Activated CD4-positive, alpha-beta memory T cell treated with anti-CD3 and anti-CD28 coated beads for 36 hours (primary cell): ENCODE measurements at regions not wholly inside any gene's neighbourhood (a gene's known extent, or its start where the extent isn't known, plus 50 kb on each side); places are given as distances from the start of the nearest gene placed in this dataset.

Experiments used
- CTCF ChIA-PET: fragments of 350-600 bp; sonication (Branson Sonifier 250); formaldehyde crosslinking; loops from one replicate; lab custom pipeline; 2021; ENCODE audit warnings: antibody characterized with exemption, inconsistent platforms; lab: Charles Lee
- POLR2A ChIA-PET: fragments of 350-600 bp; sonication (Branson Sonifier 250); formaldehyde crosslinking; loops from one replicate; lab custom pipeline; 2021; ENCODE audit warnings: antibody characterized with exemption; lab: Charles Lee
- DNase-seq: peaks from one replicate; pipeline ENCODE4 v3.0.0-alpha.2; 2020
- H3K27ac Mint-ChIP-seq: one replicate; pipeline ENCODE4 v1.8.0; 2021; ENCODE audit warnings: mixed read lengths
- H3K27me3 Mint-ChIP-seq: one replicate; pipeline ENCODE4 v1.8.0; 2021; ENCODE audit warnings: mixed read lengths
- H3K36me3 Mint-ChIP-seq: one replicate; pipeline ENCODE4 v1.8.0; 2021; ENCODE audit warnings: mixed read lengths
- H3K4me1 Mint-ChIP-seq: one replicate; pipeline ENCODE4 v1.8.0; 2021; ENCODE audit warnings: low read depth, mixed read lengths
- H3K4me3 Mint-ChIP-seq: one replicate; pipeline ENCODE4 v1.8.0; 2021; ENCODE audit warnings: mild to moderate bottlenecking, mixed read lengths
- H3K9me3 Mint-ChIP-seq: one replicate; pipeline ENCODE4 v1.8.0; 2021; ENCODE audit warnings: mixed read lengths
- intact Hi-C: fragments of 100-400 bp; cut with micrococcal nuclease; formaldehyde crosslinking; loops from one replicate; pipeline ENCODE4 v1.15.1; 2023

DNA sequence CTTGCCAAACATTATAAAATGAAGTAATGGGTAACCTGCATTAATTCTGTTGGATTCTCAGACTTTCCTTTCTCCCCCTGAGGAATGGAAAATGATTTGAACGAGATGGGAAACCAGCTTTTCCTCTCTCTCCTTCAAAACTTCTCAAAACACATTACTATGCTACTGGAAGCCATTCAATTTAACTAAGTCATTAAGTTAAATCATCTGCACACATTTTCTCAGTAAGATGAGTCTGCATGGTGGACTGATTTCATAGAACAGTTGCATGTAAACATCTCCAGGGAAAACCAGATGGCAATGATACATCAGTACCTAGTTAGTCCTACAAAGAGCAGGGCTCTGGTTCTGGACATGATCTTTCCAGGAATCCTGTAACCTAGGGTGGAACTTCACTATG is 59.9 kb downstream of the BMP4 start:
- DNase-seq: no peak
- POLR2A ChIA-PET: no interaction called here
- Mint-ChIP-seq H3K36me3 (no peaks in the 10 kb centered on the region), H3K27ac (no peak overlapping the region), H3K4me3 (no peak overlapping the region), H3K27me3 (peaks cover 7% of the 10 kb centered on the region), H3K4me1 (peaks cover 3% of the 10 kb centered on the region), H3K9me3 (no peaks in the 10 kb centered on the region)
- intact Hi-C loops: no loop called here
- CTCF ChIA-PET: no interaction called here

DNA sequence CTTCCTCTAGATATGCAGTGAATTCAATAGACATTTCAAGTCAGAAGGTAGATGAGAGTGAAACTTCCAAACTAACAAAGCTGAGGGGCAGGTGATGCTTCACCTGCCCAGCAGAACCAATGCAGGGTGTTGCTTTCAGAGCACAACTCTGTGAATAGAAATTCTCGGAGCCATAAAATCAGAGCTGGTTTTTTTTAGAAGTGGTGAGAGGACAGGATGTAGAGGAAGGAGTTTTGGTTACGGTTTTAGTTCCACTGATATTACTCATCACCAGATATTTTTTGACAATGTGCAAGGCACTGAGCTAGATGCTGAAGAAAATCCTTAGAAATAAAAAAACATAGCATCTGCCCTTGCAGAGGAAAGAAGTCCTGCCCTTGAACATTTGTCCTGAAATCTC is 62.2 kb downstream of the BMP4 start:
- H3K27ac Mint-ChIP-seq: no peak overlapping the region
- no peak overlapping the region for H3K4me3 Mint-ChIP-seq
- ChIA-PET CTCF (no interaction called here), POLR2A (no interaction called here)
- intact Hi-C loops: no loop called here
- no peak for DNase-seq
- peaks cover 3% of the 10 kb centered on the region for H3K4me1 Mint-ChIP-seq
- no peaks in the 10 kb centered on the region for H3K36me3 Mint-ChIP-seq
- no peaks in the 10 kb centered on the region for H3K9me3 Mint-ChIP-seq
- peaks cover 8% of the 10 kb centered on the region for H3K27me3 Mint-ChIP-seq

DNA sequence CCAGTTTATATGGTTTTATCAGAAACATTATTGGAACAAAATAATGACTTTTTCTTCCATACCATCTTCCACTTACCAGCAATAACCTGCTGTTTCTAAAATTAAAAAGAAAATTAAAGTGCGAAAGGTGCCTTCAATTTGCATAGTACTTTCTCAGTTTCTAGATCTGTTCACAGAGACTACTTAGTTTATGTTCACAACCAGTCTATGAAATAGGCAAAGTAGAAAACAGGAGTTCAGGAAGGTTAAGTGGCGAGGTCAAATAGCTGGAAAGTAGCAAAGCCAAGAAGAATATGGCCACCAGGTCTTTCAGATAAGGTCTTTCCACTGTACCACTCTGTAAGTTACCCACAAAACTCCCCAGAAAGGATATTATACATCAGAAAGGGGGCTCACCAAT is 63.3 kb downstream of the BMP4 start:
- H3K27me3 Mint-ChIP-seq: peaks cover 8% of the 10 kb centered on the region
- H3K27ac Mint-ChIP-seq: no peak overlapping the region
- intact Hi-C loops: no loop called here
- ChIA-PET POLR2A (no interaction called here), CTCF (no interaction called here)
- no peaks in the 10 kb centered on the region for H3K9me3 Mint-ChIP-seq
- H3K4me3 Mint-ChIP-seq: no peak overlapping the region
- peaks cover 3% of the 10 kb centered on the region for H3K4me1 Mint-ChIP-seq
- no peaks in the 10 kb centered on the region for H3K36me3 Mint-ChIP-seq
- DNase-seq: no peak

DNA sequence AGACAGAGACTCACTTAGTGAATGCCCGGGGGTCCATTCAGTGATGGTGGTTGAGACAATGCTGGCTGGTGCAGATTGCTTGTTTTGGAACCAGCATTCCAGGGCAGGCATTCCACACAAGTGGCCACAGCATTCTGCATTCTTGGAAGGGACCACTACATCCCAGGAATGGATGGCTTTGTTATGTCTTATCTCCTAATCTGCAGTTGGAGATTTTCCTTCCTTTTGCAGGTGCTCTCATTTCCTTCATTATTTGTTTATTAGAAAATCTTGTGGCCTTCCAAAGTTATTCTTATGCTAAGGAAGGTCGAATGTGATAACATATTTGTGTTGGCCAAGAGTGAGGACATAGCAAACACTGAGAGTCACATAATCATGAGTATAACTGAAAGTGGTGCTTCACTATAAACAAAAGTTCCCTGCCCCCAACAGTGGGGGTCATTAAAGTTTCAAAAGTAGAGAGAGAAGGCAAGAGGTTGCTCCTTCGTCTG is 66.0 kb downstream of the BMP4 start:
- POLR2A ChIA-PET: no interaction called here

DNA sequence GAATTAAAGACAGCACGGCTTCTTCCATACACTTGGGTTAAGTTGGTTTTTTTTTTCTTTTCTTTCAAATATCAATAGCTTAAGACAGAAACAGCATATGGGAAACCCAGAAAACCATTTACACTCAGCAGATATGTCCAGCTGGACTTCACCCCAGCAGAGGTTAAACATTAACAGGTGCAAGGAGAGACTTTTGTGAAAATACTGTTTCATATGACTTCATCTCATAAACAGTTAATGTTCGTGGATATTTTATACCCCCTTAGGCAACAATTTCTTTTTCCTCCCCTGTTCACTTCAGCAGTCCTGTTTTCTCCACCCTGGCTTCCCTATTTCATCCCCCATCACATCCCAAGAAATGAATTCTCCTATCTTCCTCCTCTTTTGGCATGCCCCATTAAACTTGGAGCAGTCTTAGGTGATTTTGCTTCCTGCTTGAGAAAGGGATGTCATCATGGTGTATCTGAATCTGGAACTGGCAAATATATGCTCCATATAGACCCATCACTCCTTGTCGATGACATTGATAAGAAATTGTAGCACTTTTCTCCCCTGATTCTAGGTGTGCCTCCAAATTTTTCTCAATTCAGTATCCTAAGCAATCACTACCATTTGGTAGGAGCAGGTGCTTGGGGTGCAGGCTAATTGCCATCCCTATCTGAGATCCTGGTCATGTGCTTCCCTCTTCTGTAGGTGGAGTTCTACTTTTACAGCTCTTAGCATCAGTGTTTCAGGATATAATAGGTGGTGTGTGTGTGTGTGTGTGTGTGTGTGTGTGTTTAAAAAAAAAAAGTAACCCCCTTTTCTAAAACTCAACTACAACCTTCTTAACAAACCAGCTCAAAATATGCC is 67.9 kb downstream of the BMP4 start:
- ChIA-PET CTCF (no interaction called here), POLR2A (no interaction called here)
- DNase-seq: no peak
- Mint-ChIP-seq H3K4me1 (no peaks in the 10 kb centered on the region), H3K27me3 (peaks cover 1% of the 10 kb centered on the region), H3K27ac (no peak overlapping the region), H3K36me3 (no peaks in the 10 kb centered on the region), H3K9me3 (no peaks in the 10 kb centered on the region), H3K4me3 (no peak overlapping the region)
- intact Hi-C loops: no loop called here

More for the DNA sequence above, 66.0 kb downstream of the BMP4 start:
- no peak for DNase-seq
- Mint-ChIP-seq H3K27me3 (peaks cover 4% of the 10 kb centered on the region), H3K4me1 (peaks cover 3% of the 10 kb centered on the region), H3K4me3 (no peak overlapping the region), H3K36me3 (no peaks in the 10 kb centered on the region), H3K9me3 (no peaks in the 10 kb centered on the region), H3K27ac (no peak overlapping the region)
- CTCF ChIA-PET: no interaction called here
- intact Hi-C loops: no loop called here

DNA sequence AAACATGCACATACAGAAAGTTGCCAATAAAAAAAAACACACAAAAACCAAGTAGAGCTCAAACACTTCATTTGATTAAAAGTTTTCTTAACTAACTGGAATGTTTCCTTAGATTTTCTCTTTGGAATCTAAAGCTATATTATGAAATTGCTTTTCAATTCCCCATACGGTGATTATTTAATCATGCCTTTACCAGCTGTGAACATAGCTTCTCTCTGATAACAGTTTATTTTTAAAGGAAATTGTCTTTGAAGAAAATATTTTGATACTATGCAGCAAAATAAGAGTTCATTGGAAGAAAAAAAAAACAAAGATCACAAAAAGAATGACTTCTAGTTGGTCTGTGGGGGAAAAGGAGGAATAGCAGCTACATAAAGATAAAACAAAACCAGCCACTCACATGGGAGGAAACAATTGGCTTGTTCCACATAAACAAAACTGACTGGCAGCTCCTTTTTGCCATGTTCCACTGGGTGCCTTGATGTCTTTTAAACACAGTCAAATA is 71.4 kb downstream of the BMP4 start:
- ChIA-PET CTCF (interaction anchor here (0.6 kb wide), 1 partner anchor 44 kb away, joined by 3 read pairs; no protein-coding TSS in a partner anchor), POLR2A (no interaction called here)
- no peak for DNase-seq
- Mint-ChIP-seq H3K9me3 (no peaks in the 10 kb centered on the region), H3K27me3 (no peaks in the 10 kb centered on the region), H3K4me1 (no peaks in the 10 kb centered on the region), H3K4me3 (no peak overlapping the region), H3K36me3 (no peaks in the 10 kb centered on the region), H3K27ac (no peak overlapping the region)
- intact Hi-C loops: no loop called here

DNA sequence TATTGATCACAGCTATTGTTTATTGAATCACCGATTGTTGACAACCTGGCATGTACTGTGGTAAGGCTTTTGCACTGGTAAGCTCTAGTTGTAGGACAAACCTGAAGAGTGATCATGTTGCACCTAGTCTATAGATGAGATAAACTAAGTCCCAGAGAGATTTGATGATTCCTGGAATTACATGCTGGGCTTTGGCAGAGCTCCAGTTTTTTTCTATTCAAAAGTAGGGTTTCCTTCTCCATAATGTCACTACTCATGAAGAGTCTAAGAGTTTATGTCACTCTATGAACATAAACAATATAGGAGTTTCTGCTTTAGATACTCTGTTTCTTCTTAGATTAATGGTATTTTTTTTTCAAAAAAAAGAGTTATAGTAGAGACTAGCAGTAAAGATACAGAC is 72.0 kb downstream of the BMP4 start:
- intact Hi-C loops: no loop called here
- Mint-ChIP-seq H3K9me3 (no peaks in the 10 kb centered on the region), H3K36me3 (no peaks in the 10 kb centered on the region), H3K4me3 (no peak overlapping the region), H3K27ac (no peak overlapping the region), H3K27me3 (peaks cover 3% of the 10 kb centered on the region), H3K4me1 (no peaks in the 10 kb centered on the region)
- CTCF ChIA-PET: no interaction called here
- no peak for DNase-seq
- POLR2A ChIA-PET: no interaction called here

DNA sequence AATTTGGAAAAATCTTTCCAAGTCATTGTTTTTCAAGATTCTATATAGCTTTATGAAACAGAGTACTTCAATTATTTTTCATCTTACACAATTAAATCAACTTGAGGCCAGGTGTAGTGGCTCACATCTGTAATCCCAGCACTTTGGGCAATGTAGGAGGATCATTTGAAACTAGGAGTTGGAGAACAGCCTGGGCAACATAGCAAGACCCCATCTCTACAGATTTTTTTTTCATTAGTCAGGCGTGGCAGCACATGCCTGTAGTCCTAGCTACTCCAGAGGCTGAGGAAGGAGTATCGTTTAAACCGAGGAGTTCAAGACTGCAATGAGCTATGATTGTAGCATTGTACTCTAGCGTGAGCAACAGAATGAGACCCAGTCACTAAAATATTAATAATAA is 72.9 kb downstream of the BMP4 start:
- H3K4me1 Mint-ChIP-seq: no peaks in the 10 kb centered on the region
- no peak overlapping the region for H3K4me3 Mint-ChIP-seq
- intact Hi-C loops: no loop called here
- H3K36me3 Mint-ChIP-seq: no peaks in the 10 kb centered on the region
- H3K9me3 Mint-ChIP-seq: no peaks in the 10 kb centered on the region
- DNase-seq: no peak
- no peak overlapping the region for H3K27ac Mint-ChIP-seq
- H3K27me3 Mint-ChIP-seq: peaks cover 3% of the 10 kb centered on the region
- POLR2A ChIA-PET: no interaction called here
- CTCF ChIA-PET: no interaction called here

DNA sequence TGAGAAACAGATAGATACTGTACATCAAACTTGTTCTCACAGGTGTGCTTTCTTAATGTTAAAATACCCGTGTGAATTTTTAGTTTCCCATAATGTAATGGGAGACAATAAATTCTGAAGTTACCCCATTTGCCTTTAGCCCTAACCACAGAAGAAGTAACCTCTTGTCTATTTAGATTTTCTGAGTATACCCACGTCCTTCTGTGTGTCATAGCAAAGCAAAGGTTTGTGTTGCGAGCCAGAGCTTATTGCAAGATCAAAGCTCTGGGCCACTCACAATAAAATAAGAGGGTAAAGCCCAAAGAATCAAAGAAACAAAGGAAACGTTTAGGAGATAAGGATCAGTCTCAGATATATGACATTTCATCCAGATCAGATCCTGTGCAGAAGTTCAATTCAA is 73.9 kb downstream of the BMP4 start:
- H3K27me3 Mint-ChIP-seq: peaks cover 3% of the 10 kb centered on the region
- POLR2A ChIA-PET: no interaction called here
- intact Hi-C loops: no loop called here

DNA sequence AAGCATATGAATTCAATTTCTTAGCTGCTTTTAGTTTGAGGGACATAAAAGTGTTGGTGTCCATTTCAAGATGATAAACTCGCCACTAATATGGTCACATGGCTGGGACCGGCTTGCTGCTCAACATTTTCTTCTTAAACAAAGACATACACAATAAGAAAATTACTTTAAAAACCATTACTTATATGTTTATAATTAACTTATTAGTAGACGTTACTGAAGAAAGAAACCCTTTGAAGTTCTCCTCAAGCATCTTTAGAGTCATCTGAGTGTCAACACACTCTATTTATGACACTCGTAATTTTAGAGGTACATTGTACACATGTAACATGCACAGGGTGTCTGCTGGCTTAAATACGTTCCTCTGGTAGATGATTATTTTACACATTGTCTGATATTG is 74.7 kb downstream of the BMP4 start:
- H3K9me3 Mint-ChIP-seq: peaks cover 3% of the 10 kb centered on the region
- H3K4me3 Mint-ChIP-seq: no peak overlapping the region
- H3K27ac Mint-ChIP-seq: no peak overlapping the region
- DNase-seq: no peak
- intact Hi-C loops: no loop called here
- POLR2A ChIA-PET: no interaction called here
- H3K27me3 Mint-ChIP-seq: peaks cover 4% of the 10 kb centered on the region
- no peaks in the 10 kb centered on the region for H3K4me1 Mint-ChIP-seq
- H3K36me3 Mint-ChIP-seq: no peaks in the 10 kb centered on the region
- CTCF ChIA-PET: no interaction called here

More for the DNA sequence above, 73.9 kb downstream of the BMP4 start:
- no peak for DNase-seq
- Mint-ChIP-seq H3K9me3 (peaks cover under 1% of the 10 kb centered on the region), H3K27ac (no peak overlapping the region), H3K36me3 (no peaks in the 10 kb centered on the region), H3K4me1 (no peaks in the 10 kb centered on the region), H3K4me3 (no peak overlapping the region)
- CTCF ChIA-PET: no interaction called here

DNA sequence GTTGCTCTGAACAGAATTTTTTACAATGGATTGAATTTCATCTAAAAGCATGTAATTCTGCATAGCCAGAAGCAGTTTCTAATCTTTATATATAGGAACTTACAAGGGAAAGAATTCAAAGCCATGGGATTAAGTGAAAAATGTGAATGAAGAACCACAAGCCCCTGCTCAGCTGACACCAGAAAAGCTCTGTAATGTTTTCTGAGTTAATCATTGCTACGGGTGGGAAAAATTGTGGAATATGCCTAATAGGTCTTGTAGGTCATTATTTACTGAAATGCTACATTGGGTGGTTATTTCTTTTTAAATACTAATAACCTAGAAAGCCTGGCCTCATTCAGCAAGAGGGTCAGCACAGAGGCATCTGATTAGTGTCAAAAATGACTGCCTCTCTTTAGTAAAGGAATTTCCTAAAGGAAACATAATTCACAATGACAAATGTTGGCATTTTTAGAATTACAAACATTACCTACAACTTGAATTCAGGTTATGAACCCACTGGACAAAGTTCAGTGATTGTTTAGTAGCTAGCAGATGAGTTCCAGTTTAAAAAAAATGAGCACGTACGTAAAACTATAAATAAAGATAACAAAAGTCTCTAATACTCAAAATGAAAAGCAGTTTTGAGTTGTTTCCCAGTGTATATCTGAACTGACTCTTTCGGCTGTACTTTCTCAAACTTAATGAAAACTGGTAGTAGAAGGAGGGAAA is 75.3 kb downstream of the BMP4 start:
- DNase-seq: no peak
- Mint-ChIP-seq H3K4me1 (no peaks in the 10 kb centered on the region), H3K27ac (no peak overlapping the region), H3K27me3 (peaks cover 4% of the 10 kb centered on the region), H3K9me3 (peaks cover 3% of the 10 kb centered on the region), H3K36me3 (no peaks in the 10 kb centered on the region), H3K4me3 (no peak overlapping the region)
- intact Hi-C loops: no loop called here
- ChIA-PET CTCF (no interaction called here), POLR2A (no interaction called here)

DNA sequence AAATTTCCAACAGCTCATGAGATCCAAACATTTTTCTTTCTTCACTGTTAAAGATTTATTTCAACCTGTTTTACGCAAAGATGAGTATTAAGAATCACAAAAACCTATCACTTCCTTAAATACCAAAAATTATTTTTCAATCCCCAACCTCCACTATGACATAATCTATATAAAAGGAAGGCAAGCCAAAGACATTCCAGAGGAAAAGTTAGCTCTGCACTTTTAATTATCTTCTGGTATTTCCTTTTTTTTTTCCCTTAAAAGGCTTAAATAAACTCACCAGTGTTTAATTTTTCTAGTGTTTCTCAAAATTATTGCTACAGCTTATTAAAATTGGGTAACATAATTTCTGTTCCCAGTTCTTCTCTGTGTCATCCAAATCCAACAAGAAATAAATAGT is 75.9 kb downstream of the BMP4 start:
- DNase-seq: no peak
- peaks cover 3% of the 10 kb centered on the region for H3K9me3 Mint-ChIP-seq
- POLR2A ChIA-PET: no interaction called here
- no peak overlapping the region for H3K27ac Mint-ChIP-seq
- H3K4me1 Mint-ChIP-seq: no peaks in the 10 kb centered on the region
- peaks cover 4% of the 10 kb centered on the region for H3K27me3 Mint-ChIP-seq
- no peak overlapping the region for H3K4me3 Mint-ChIP-seq
- CTCF ChIA-PET: no interaction called here
- no peaks in the 10 kb centered on the region for H3K36me3 Mint-ChIP-seq
- intact Hi-C loops: no loop called here
